Muscle layer of colon (tissue), 2 donors: ENCODE measurements at regions not wholly inside any gene's neighbourhood (a gene's known extent, or its start where the extent isn't known, plus 50 kb on each side); places are given as distances from the start of the nearest gene placed in this dataset.
"Not testable (repeated sequence)": the region's sequence is repeated elsewhere in the genome, so short reads cannot be mapped to it uniquely, and the experiment has no call there.

Experiments
- H3K27ac ChIP-seq: one replicate; pipeline ENCODE4 v1.7.0; 2013; ENCODE audit warnings: low read depth, mild to moderate bottlenecking, low read length, moderate library complexity
- H3K27me3 ChIP-seq, 2 donors: one replicate each; pipeline ENCODE4 v1.7.0; 2013; ENCODE audit warnings: low read length in 2 of 2, mild to moderate bottlenecking in 2 of 2; ENCODE audit not compliant: insufficient read depth in 2 of 2, control insufficient read depth in 1 of 2
- H3K36me3 ChIP-seq: one replicate; pipeline ENCODE4 v1.7.0; 2013; ENCODE audit warnings: mild to moderate bottlenecking, low read length; ENCODE audit not compliant: insufficient read depth
- H3K4me1 ChIP-seq: one replicate; pipeline ENCODE4 v1.7.0; 2013; ENCODE audit warnings: mild to moderate bottlenecking, low read length; ENCODE audit not compliant: insufficient read depth
- H3K4me3 ChIP-seq, 2 donors: one replicate each; pipeline ENCODE4 v1.7.0; 2013; ENCODE audit warnings: low read length in 2 of 2, low read depth in 1 of 2, mild to moderate bottlenecking in 1 of 2, moderate library complexity in 1 of 2
- H3K9ac ChIP-seq: one replicate; pipeline ENCODE4 v1.7.0; 2013; ENCODE audit warnings: low read length
- H3K9me3 ChIP-seq: one replicate; pipeline ENCODE4 v1.7.0; 2013; ENCODE audit warnings: mild to moderate bottlenecking, low read length
- donor health status: abdominal sarcoma.
- donor health status: Adenocarcinoma of cecum.

- Histone ChIP-seq H3K4me3 (no peak overlapping the region), H3K9me3 (no peaks in the 10 kb centered on the region), H3K27me3 (no peaks in the 10 kb centered on the region), H3K36me3 (no peaks in the 10 kb centered on the region), H3K4me1 (no peaks in the 10 kb centered on the region), H3K27ac (no peak overlapping the region), H3K9ac (no peak overlapping the region)
Observed at GRCh38 chr6:140002396-140003022, 628.1 kb upstream of the CITED2 start.

GRCh38 chr6:140001821-140002341 is 627.4 kb upstream of the CITED2 start:
- Histone ChIP-seq H3K9me3 (no peaks in the 10 kb centered on the region), H3K27ac (no peak overlapping the region), H3K27me3 (no peaks in the 10 kb centered on the region), H3K4me3 (no peak overlapping the region), H3K4me1 (no peaks in the 10 kb centered on the region), H3K9ac (no peak overlapping the region), H3K36me3 (no peaks in the 10 kb centered on the region)

DNA sequence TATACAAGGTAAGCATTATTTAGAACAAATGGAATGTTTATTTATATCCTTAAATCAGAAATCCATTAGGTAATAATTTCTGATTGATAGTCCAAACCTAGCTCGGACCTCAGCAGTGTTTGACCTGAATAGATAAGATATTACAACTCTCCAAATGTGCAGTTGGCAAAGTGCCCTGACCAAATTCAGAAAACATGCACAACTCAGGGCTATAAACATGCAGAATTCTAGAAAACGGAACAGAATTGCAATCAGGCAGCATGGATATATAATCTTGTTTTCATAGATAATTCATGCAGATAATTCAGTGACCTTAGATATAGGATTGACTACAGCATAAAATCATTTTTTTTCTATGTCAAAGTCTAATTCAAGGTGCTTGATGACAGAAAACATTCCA is 626.6 kb upstream of the CITED2 start:
- H3K27ac ChIP-seq: no peak overlapping the region
- H3K4me3 ChIP-seq: no peak overlapping the region
- H3K9me3 ChIP-seq: no peaks in the 10 kb centered on the region

GRCh38 chr6:139999661-140000060 is 625.2 kb upstream of the CITED2 start:
- H3K4me3 ChIP-seq, H3K36me3 ChIP-seq, H3K27me3 ChIP-seq, H3K9me3 ChIP-seq, H3K27ac ChIP-seq, H3K9ac ChIP-seq, H3K4me1 ChIP-seq: not testable (repeated sequence)

More for the DNA sequence above, 626.6 kb upstream of the CITED2 start:
- H3K4me1 ChIP-seq: no peaks in the 10 kb centered on the region
- no peaks in the 10 kb centered on the region for H3K27me3 ChIP-seq
- no peaks in the 10 kb centered on the region for H3K36me3 ChIP-seq
- H3K9ac ChIP-seq: no peak overlapping the region

- not testable (repeated sequence) for H3K27me3 ChIP-seq, H3K4me1 ChIP-seq, H3K27ac ChIP-seq, H3K9ac ChIP-seq, H3K4me3 ChIP-seq, H3K9me3 ChIP-seq, H3K36me3 ChIP-seq
Observed at GRCh38 chr6:139998478-139998877, 624.0 kb upstream of the CITED2 start.

GRCh38 chr6:139996253-139996834 is 621.9 kb upstream of the CITED2 start:
- H3K36me3 ChIP-seq: no peaks in the 10 kb centered on the region
- peaks cover 2% of the 10 kb centered on the region for H3K4me1 ChIP-seq
- no peaks in the 10 kb centered on the region for H3K9me3 ChIP-seq
- no peak overlapping the region for H3K27ac ChIP-seq
- no peak overlapping the region for H3K4me3 ChIP-seq
- no peak overlapping the region for H3K9ac ChIP-seq
- H3K27me3 ChIP-seq: no peaks in the 10 kb centered on the region

DNA sequence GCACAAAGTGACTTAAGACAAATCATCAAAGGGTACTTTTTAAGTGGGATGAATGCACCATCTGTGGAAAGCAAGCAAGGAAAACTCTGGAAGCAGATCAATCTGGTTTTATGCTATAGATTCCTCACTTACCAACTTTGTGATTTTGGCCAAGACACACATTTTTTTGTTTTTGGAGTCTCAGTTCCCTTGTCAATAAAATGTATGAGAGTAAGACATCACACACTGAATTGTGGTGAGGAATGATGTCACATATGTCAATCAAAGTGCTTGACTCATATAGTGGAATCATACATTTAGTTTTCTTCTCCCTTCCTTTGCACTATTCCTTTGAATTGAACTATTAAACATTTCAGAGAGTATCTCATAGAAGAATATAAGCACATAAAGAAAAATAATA is 620.5 kb upstream of the CITED2 start:
- H3K4me3 ChIP-seq: no peak overlapping the region

DNA sequence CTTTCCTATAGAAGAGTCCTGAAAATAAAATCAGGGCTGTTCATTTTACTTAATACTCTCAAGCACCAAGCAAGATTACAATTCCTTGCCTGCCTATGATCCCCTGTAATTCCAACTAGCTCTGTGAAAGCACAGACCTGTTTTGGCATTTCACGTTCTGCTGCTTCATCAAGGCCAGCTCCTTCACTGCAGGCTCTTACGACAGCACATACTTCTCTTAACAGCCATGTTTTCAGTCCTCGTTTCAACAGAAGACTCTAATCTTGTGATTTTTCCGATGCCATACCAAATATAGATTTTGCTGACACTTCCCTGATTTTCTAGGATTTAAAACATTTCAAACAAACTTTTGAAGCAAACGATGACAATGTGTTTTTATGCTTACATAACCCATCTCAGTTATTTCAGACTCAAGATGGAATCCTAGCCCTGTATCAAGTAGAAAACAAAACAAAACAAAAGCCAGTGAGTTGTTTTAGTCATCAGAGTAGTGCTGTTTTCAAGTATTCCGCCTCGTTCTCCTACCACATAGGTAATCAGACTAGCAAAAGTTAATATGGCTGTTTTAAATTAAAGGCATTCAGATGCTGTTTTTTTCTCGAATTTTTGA is 616.5 kb upstream of the CITED2 start:
- Histone ChIP-seq H3K9me3 (no peaks in the 10 kb centered on the region), H3K36me3 (no peaks in the 10 kb centered on the region), H3K4me3 (no peak overlapping the region), H3K27ac (peak overlapping the region; percentile 46), H3K4me1 (peaks cover 20% of the 10 kb centered on the region), H3K9ac (no peak overlapping the region), H3K27me3 (no peaks in the 10 kb centered on the region)

More for the DNA sequence above, 620.5 kb upstream of the CITED2 start:
- no peak overlapping the region for H3K27ac ChIP-seq
- no peak overlapping the region for H3K9ac ChIP-seq
- H3K36me3 ChIP-seq: no peaks in the 10 kb centered on the region
- H3K27me3 ChIP-seq: no peaks in the 10 kb centered on the region
- peaks cover 15% of the 10 kb centered on the region for H3K4me1 ChIP-seq
- H3K9me3 ChIP-seq: no peaks in the 10 kb centered on the region

DNA sequence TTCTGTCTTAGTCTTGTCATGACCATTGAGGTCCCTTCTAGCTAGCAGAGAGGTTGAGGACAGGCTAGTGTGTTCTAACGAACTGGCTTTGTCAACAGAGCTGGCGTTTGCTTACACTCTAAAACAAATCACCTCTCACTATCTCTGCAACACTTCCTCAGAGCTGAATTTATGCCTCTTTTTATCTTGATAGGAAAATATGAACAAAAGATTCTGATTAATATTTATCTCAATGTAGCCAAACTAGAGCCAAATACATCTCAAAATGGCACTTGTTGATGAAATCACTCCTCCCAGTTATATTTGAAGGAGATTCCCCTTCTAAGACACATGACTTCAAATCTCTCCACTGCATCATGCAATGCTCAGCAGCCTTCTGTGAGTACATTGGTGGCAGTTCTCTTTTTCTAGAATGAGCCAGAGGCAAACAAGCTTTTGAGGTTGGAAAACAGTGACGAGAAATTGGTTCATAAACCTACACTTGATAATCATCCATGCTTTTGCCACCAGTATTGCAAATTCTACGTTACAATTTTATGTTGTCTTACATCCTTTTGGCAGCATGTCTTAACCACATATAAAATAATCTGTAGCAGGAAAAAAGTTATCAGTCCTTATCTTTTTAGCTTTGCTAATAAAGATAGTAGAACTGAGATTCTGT is 615.7 kb upstream of the CITED2 start:
- Histone ChIP-seq H3K4me3 (no peak overlapping the region), H3K27me3 (no peaks in the 10 kb centered on the region), H3K27ac (no peak overlapping the region), H3K4me1 (peaks cover 20% of the 10 kb centered on the region), H3K9ac (no peak overlapping the region), H3K36me3 (no peaks in the 10 kb centered on the region), H3K9me3 (no peaks in the 10 kb centered on the region)

DNA sequence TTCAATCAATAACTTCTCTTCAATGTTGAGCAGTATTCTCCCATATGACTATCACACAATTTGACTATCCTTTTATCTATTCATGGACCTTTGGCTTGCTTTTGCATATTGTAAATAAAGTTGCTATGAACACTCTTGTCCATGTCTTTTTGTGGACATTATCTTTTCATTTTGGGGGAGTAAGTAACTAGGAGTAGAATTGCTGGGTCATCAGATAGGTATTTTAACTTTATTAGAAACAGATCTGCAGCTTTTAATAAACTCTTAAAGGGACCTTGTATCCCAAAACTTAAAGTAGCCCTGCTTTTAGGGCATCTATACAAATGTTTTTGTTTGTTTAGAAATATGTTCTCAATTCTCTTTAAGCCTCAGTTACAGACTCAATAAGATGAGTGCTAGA is 614.2 kb upstream of the CITED2 start:
- H3K4me3 ChIP-seq: no peak overlapping the region
- no peak overlapping the region for H3K27ac ChIP-seq
- H3K27me3 ChIP-seq: no peaks in the 10 kb centered on the region
- H3K36me3 ChIP-seq: no peaks in the 10 kb centered on the region
- peaks cover 27% of the 10 kb centered on the region for H3K4me1 ChIP-seq
- H3K9me3 ChIP-seq: no peaks in the 10 kb centered on the region
- no peak overlapping the region for H3K9ac ChIP-seq

- H3K36me3 ChIP-seq: no peaks in the 10 kb centered on the region
- no peak overlapping the region for H3K4me3 ChIP-seq
- H3K27me3 ChIP-seq: no peaks in the 10 kb centered on the region
- H3K4me1 ChIP-seq: peaks cover 41% of the 10 kb centered on the region
- H3K27ac ChIP-seq: no peak overlapping the region
- H3K9ac ChIP-seq: no peak overlapping the region
- H3K9me3 ChIP-seq: no peaks in the 10 kb centered on the region
Observed at GRCh38 chr6:139987091-139987490, 612.6 kb upstream of the CITED2 start.
